ENCODE measurements at regions not wholly inside any gene's neighbourhood (a gene's known extent, or its start where the extent isn't known, plus 50 kb on each side); places are given as distances from the start of the nearest gene placed in this dataset.

DNA sequence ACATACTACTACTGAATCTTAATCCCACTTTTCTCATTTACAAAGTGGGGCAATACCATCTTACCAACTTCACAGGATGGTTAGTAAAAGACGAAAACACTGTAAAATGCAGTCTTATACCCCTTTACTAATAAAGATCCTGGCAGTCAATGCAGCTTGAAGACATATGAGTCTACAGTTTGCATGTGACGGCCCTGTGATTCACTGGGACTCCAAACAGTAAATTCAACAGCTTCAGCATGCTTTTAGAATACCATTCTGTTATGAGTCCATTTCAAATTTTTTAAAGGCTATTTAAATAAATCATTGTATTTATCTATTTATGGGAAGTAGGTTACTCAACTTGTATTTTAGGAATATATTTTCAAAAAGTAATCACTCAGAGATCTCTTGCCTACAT lies 629.1 kb downstream of the LIG4 start:
- Histone ChIP-seq H3K36me3 (replicated peaks in 1 of 2; ENCODE audit: control insufficient read depth in 1 of 2, insufficient read depth in 2 of 2, low read length in 1 of 2) (peaks cover 0 to 2% of the 10 kb centered on the region in 2 experiments), H3F3A (replicated peaks; ENCODE audit: insufficient read depth) (no peaks in the 10 kb centered on the region), H3K4me3 (ENCODE audit: low read depth in 2 of 2, low read length in 1 of 2) (no peak overlapping the region), H3K9me2 (no peaks in the 10 kb centered on the region), H3K27ac (ENCODE audit: low read depth in 2 of 2, low read length in 1 of 2) (no peak overlapping the region), H4K20me1 (ENCODE audit: insufficient read depth) (peaks cover 4% of the 10 kb centered on the region; the same call in 1 of the 2 replicates), H3K27me3 (ENCODE audit: insufficient read depth) (no peaks in the 10 kb centered on the region), H3K9ac (no peak overlapping the region), H3K4me1 (ENCODE audit: control insufficient read depth in 1 of 2, insufficient read depth in 2 of 2, low read depth in 1 of 2, low read length in 1 of 2) (peaks cover 4 to 5% of the 10 kb centered on the region in 2 experiments; a peak in 3 of 4 replicates), H3K4me2 (no peak overlapping the region), H2AFZ (ENCODE audit: low read depth) (no peak overlapping the region), H3K79me2 (ENCODE audit: insufficient read depth) (peaks cover 4% of the 10 kb centered on the region; the same call in 1 of the 2 replicates), H3K9me3 (no peaks in the 10 kb centered on the region)
- no peak for TF ChIP-seq TCF12 (IDR thresholded peaks at IDR 0.05)
- TF ChIP-seq, protein P1, sequence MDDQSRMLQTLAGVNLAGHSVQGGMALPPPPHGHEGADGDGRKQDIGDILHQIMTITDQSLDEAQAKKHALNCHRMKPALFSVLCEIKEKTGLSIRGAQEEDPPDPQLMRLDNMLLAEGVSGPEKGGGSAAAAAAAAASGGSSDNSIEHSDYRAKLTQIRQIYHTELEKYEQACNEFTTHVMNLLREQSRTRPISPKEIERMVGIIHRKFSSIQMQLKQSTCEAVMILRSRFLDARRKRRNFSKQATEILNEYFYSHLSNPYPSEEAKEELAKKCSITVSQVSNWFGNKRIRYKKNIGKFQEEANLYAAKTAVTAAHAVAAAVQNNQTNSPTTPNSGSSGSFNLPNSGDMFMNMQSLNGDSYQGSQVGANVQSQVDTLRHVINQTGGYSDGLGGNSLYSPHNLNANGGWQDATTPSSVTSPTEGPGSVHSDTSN (IDR thresholded peaks at IDR 0.05): no peak
- TF ChIP-seq, protein P2, sequence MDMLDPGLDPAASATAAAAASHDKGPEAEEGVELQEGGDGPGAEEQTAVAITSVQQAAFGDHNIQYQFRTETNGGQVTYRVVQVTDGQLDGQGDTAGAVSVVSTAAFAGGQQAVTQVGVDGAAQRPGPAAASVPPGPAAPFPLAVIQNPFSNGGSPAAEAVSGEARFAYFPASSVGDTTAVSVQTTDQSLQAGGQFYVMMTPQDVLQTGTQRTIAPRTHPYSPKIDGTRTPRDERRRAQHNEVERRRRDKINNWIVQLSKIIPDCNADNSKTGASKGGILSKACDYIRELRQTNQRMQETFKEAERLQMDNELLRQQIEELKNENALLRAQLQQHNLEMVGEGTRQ (IDR thresholded peaks at IDR 0.05; ENCODE audit: borderline replicate concordance, low read depth, low read length): no peak
- no peak for DNase-seq
- ChIA-PET POLR2A (no interaction called here), CTCF (no interaction called here)
- WGBS (ENCODE audit: low lambda C conversion rate): 81% methylated on average over 2 of the region's 2 CpGs

DNA sequence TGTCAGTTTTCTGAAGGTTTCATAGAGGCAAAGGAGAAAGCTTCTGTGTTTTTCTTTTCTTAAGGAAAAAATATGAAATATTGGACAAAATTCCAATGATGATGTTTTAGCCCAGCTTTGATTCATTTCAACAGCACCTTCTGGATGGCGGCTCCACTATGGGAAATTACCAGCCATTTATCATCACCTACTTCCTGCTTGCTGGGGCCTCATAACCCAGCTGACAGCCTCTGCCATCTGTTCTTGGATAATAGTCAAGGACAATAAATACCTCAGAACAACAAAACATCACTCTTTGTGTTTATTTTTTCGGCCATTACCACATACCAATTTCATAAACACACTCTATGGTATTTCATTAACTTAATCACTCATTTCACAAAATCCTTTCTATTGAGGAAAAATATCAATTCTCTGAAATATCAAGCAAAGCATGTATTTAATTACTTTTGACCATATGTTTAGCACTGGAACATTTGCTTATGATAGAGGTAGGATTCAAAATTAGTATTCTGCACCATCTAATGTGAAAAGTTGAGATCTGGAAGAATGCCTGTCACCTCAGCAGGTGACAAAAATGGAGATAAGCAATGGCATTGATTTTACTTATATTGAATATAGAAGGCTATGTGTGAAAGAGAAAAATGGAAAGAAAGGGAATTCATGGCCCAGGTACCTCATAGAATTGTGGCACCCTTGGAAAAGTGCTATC lies 629.7 kb downstream of the LIG4 start:
- DNase-seq: no peak
- CTCF ChIA-PET: no interaction called here

DNA sequence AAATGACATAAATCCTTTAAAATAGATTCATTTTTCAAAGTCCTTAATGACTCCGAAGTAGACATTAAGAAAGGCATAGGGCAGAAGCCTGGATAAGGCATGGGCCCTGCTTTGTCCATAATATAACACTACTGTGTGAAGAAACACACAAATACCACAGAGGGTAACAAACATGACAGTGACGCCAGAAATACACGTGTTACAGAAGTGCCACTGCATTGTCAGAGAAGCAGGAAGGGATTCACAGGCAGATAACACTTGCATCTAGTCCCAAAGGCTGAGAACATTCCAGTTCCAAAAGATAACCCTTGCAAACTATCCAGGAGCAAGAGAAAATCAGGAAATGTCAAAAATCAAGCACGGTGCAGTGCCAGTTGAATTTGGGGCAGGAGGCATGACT lies 633.2 kb downstream of the LIG4 start:
- Histone ChIP-seq H3K27me3 (ENCODE audit: insufficient read depth) (no peaks in the 10 kb centered on the region), H3K4me2 (no peak overlapping the region), H3K4me3 (ENCODE audit: low read depth in 2 of 2, low read length in 1 of 2) (no peak overlapping the region), H4K20me1 (ENCODE audit: insufficient read depth) (peaks cover 4% of the 10 kb centered on the region; the same call in 1 of the 2 replicates), H3F3A (replicated peaks; ENCODE audit: insufficient read depth) (no peaks in the 10 kb centered on the region), H3K9me2 (no peaks in the 10 kb centered on the region), H3K27ac (ENCODE audit: low read depth in 2 of 2, low read length in 1 of 2) (no peak overlapping the region), H3K79me2 (ENCODE audit: insufficient read depth) (peaks cover 13% of the 10 kb centered on the region; the same call in 1 of the 2 replicates), H3K9me3 (no peaks in the 10 kb centered on the region), H3K9ac (no peak overlapping the region), H2AFZ (ENCODE audit: low read depth) (no peak overlapping the region), H3K36me3 (replicated peaks in 1 of 2; ENCODE audit: control insufficient read depth in 1 of 2, insufficient read depth in 2 of 2, low read length in 1 of 2) (no peaks in the 10 kb centered on the region), H3K4me1 (ENCODE audit: control insufficient read depth in 1 of 2, insufficient read depth in 2 of 2, low read depth in 1 of 2, low read length in 1 of 2) (peaks cover 4 to 5% of the 10 kb centered on the region in 2 experiments; a peak in 3 of 4 replicates)
- 86% methylated on average over 4 of the region's 4 CpGs for WGBS (ENCODE audit: low lambda C conversion rate)
- TF ChIP-seq NRF1 (IDR thresholded peaks at IDR 0.05; ENCODE audit: low read depth, low read length): no peak
- no peak for TF ChIP-seq POLR2AphosphoS5 (IDR thresholded peaks at IDR 0.05; ENCODE audit: low read depth, low read length)
- TF ChIP-seq GATA2 (CRISPR knock-in tag; IDR thresholded peaks at IDR 0.05): no peak
- TF ChIP-seq GABPA (IDR thresholded peaks at IDR 0.05; ENCODE audit: low read depth): no peak
- TF ChIP-seq MXI1 (IDR thresholded peaks at IDR 0.05; ENCODE audit: low read depth, low read length): no peak
- DNase-seq: no peak
- CTCF ChIA-PET: no interaction called here
- POLR2A ChIA-PET: no interaction called here

More for the DNA sequence above, 629.7 kb downstream of the LIG4 start:
- Histone ChIP-seq H3K27ac (ENCODE audit: low read depth in 2 of 2, low read length in 1 of 2) (no peak overlapping the region), H3K9ac (no peak overlapping the region), H3F3A (replicated peaks; ENCODE audit: insufficient read depth) (no peaks in the 10 kb centered on the region), H3K27me3 (ENCODE audit: insufficient read depth) (no peaks in the 10 kb centered on the region), H2AFZ (ENCODE audit: low read depth) (no peak overlapping the region), H3K4me1 (ENCODE audit: control insufficient read depth in 1 of 2, insufficient read depth in 2 of 2, low read depth in 1 of 2, low read length in 1 of 2) (peaks cover 4 to 5% of the 10 kb centered on the region in 2 experiments; a peak in 3 of 4 replicates), H3K4me2 (no peak overlapping the region), H3K9me2 (no peaks in the 10 kb centered on the region), H4K20me1 (ENCODE audit: insufficient read depth) (peaks cover 4% of the 10 kb centered on the region; the same call in 1 of the 2 replicates), H3K36me3 (replicated peaks in 1 of 2; ENCODE audit: control insufficient read depth in 1 of 2, insufficient read depth in 2 of 2, low read length in 1 of 2) (peaks cover 0 to 2% of the 10 kb centered on the region in 2 experiments), H3K4me3 (ENCODE audit: low read depth in 2 of 2, low read length in 1 of 2) (no peak overlapping the region), H3K9me3 (no peaks in the 10 kb centered on the region), H3K79me2 (ENCODE audit: insufficient read depth) (peaks cover 4% of the 10 kb centered on the region; the same call in 1 of the 2 replicates)
- TF ChIP-seq, protein P1 (IDR thresholded peaks at IDR 0.05): 0 out of 2 replicates have a peak, but pooled peaks have one; percentile 15
- TF ChIP-seq RXRA (IDR thresholded peaks at IDR 0.05; ENCODE audit: borderline replicate concordance, low read depth): no peak
- 80% methylated on average over 2 of the region's 2 CpGs for WGBS (ENCODE audit: low lambda C conversion rate)
- POLR2A ChIA-PET: no interaction called here
